Keratinocyte (primary cell): ENCODE measurements at regions not wholly inside any gene's neighbourhood (a gene's known extent, or its start where the extent isn't known, plus 50 kb on each side); places are given as distances from the start of the nearest gene placed in this dataset.

Source experiments
- CTCF ChIP-seq, 3 experiments: IDR thresholded peaks in 1 of 3; conservative IDR thresholded peaks in 1 of 3; optimal IDR thresholded peaks in 1 of 3; 2 replicates in 2 of 3; 3 replicates in 1 of 3; pipeline versions ENCODE3 to v1.5.1; 2011; ENCODE audit warnings: low read length in 3 of 3, mild to moderate bottlenecking in 3 of 3, moderate library complexity in 2 of 3, control low read depth in 1 of 3, inconsistent platforms in 1 of 3; ENCODE audit not compliant: insufficient read depth in 2 of 3; ENCODE audit errors: extremely low read depth in 1 of 3
- EZH2 ChIP-seq: IDR thresholded peaks from one replicate; pipeline ENCODE4 v1.6.1; 2012; ENCODE audit warnings: inconsistent platforms, mild to moderate bottlenecking, low read length, moderate library complexity

- TF ChIP-seq CTCF (optimal IDR thresholded peaks at IDR 0.05 in 1 of 3, IDR thresholded peaks at IDR 0.05 in 1 of 3, conservative IDR thresholded peaks at IDR 0.05 in 1 of 3; ENCODE audit: extremely low read depth in 1 of 3, insufficient read depth in 2 of 3, low read length in 3 of 3): no peak
- TF ChIP-seq EZH2: no peak
Observed at GRCh38 chr18:72985686-72986085, 117.9 kb upstream of the NETO1 start.
